Mesendoderm (in vitro differentiated cells): ENCODE measurements at regions not wholly inside any gene's neighbourhood (a gene's known extent, or its start where the extent isn't known, plus 50 kb on each side); places are given as distances from the start of the nearest gene placed in this dataset.

Experiments used
- DNase-seq: peaks from one replicate; pipeline ENCODE4 v3.0.0; 2013
- H2AK5ac ChIP-seq: 2 replicates; pipeline ENCODE4 v1.6.1; 2013; ENCODE audit warnings: low read length, inconsistent platforms
- H2BK120ac ChIP-seq: 2 replicates; pipeline ENCODE4 v1.6.1; 2013; ENCODE audit warnings: low read depth, mild to moderate bottlenecking, low read length, moderate library complexity, mixed read lengths
- H2BK15ac ChIP-seq: replicated peaks from 2 replicates; pipeline ENCODE4 v1.6.1; 2013; ENCODE audit warnings: low read depth, mild to moderate bottlenecking, moderate library complexity
- H2BK5ac ChIP-seq: 2 replicates; pipeline ENCODE4 v1.6.1; 2013; ENCODE audit warnings: low read length, inconsistent platforms
- H3K18ac ChIP-seq: 2 replicates; pipeline ENCODE4 v1.6.1; 2013; ENCODE audit warnings: mild to moderate bottlenecking, low read length, mixed read lengths
- H3K23ac ChIP-seq: one replicate; pipeline ENCODE4 v1.6.1; 2013; ENCODE audit warnings: low read length
- H3K27ac ChIP-seq: 2 replicates; pipeline ENCODE4 v1.5.1; 2013; ENCODE audit warnings: low read depth, mild to moderate bottlenecking, inconsistent platforms, low read length, moderate library complexity
- H3K27me3 ChIP-seq: 2 replicates; pipeline ENCODE4 v1.6.1; 2013; ENCODE audit warnings: low read length, control low read depth, mild to moderate bottlenecking, inconsistent platforms; ENCODE audit not compliant: insufficient read depth, poor library complexity
- H3K36me3 ChIP-seq: 2 replicates; pipeline ENCODE4 v1.6.1; 2013; ENCODE audit warnings: low read length, inconsistent platforms; ENCODE audit not compliant: control insufficient read depth, insufficient read depth
- H3K4ac ChIP-seq: one replicate; pipeline ENCODE4 v1.6.1; 2013; ENCODE audit warnings: low read depth, mild to moderate bottlenecking, low read length, moderate library complexity
- H3K4me1 ChIP-seq: 2 replicates; pipeline ENCODE4 v1.6.1; 2013; ENCODE audit warnings: low read depth, low read length, inconsistent platforms; ENCODE audit not compliant: control insufficient read depth
- H3K4me2 ChIP-seq: 2 replicates; pipeline ENCODE4 v1.6.1; 2013; ENCODE audit warnings: low read length
- H3K4me3 ChIP-seq: 2 replicates; pipeline ENCODE4 v1.5.1; 2013; ENCODE audit warnings: mild to moderate bottlenecking, low read length
- H3K56ac ChIP-seq: one replicate; pipeline ENCODE4 v1.6.1; 2013; ENCODE audit warnings: low read length
- H3K79me1 ChIP-seq: 2 replicates; pipeline ENCODE4 v1.6.1; 2013; ENCODE audit warnings: low read length, inconsistent platforms
- H3K79me2 ChIP-seq: 2 replicates; pipeline ENCODE4 v1.6.1; 2013; ENCODE audit warnings: mild to moderate bottlenecking, low read length; ENCODE audit not compliant: control insufficient read depth, insufficient read depth
- H3K9ac ChIP-seq: 2 replicates; pipeline ENCODE4 v1.6.1; 2013; ENCODE audit warnings: low read length, inconsistent platforms
- H4K5ac ChIP-seq: one replicate; pipeline ENCODE4 v1.6.1; 2013; ENCODE audit warnings: low read length
- H4K8ac ChIP-seq: one replicate; pipeline ENCODE4 v1.6.1; 2013; ENCODE audit warnings: low read depth, mild to moderate bottlenecking, control low read depth, low read length, moderate library complexity
- WGBS: extraction: QIAGEN DNeasy Blood & Tissue Kit; methylation state at CpG from one replicate; pipeline ENCODE4 v1.1.7; 2013; ENCODE audit warnings: low lambda C conversion rate, missing lambda C conversion rate; ENCODE audit not compliant: insufficient coverage; ENCODE audit errors: extremely low coverage; 5-methylcytosine and 5-hydroxymethylcytosine counted together

DNA sequence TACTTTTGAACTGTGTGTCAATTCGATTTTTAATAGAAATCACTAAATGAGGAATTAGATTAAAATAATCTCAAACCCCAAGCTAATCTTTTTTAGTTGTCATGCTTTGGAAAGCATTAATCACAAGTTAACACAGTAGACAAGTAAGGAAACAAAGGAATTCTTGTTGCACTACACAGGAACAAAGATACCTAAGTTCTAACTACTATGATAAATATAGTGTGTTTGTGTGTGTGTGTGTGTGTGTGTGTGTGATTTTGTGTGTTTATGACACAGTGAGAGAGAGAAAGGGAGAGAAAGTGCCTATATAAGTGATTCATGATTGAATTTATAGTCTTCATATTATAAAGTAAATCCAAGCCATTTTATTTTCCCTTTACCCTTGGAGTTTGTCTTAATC lies 931.4 kb downstream of the PCDH7 start:
- no peaks in the 10 kb centered on the region for H3K4me1 ChIP-seq
- no peak overlapping the region for H3K4ac ChIP-seq
- H3K4me2 ChIP-seq = no peak overlapping the region
- H3K79me2 ChIP-seq = no peaks in the 10 kb centered on the region
- no peak overlapping the region for H4K8ac ChIP-seq
- no peak overlapping the region for H3K4me3 ChIP-seq
- no peak overlapping the region for H4K5ac ChIP-seq
- H3K9ac ChIP-seq = no peak overlapping the region
- H2BK15ac ChIP-seq = no peak overlapping the region
- WGBS = no CpG with 5 or more reads among the region's 1 CpG
- H3K36me3 ChIP-seq = no peaks in the 10 kb centered on the region
- no peaks in the 10 kb centered on the region for H3K27me3 ChIP-seq
- no peak overlapping the region for H3K27ac ChIP-seq
- H2BK120ac ChIP-seq = no peak overlapping the region
- no peak for DNase-seq
- H3K18ac ChIP-seq = no peak overlapping the region
- H2AK5ac ChIP-seq = no peak overlapping the region
- no peaks in the 10 kb centered on the region for H3K79me1 ChIP-seq
- no peak overlapping the region for H2BK5ac ChIP-seq
- H3K23ac ChIP-seq = no peak overlapping the region
- H3K56ac ChIP-seq = no peak overlapping the region

DNA sequence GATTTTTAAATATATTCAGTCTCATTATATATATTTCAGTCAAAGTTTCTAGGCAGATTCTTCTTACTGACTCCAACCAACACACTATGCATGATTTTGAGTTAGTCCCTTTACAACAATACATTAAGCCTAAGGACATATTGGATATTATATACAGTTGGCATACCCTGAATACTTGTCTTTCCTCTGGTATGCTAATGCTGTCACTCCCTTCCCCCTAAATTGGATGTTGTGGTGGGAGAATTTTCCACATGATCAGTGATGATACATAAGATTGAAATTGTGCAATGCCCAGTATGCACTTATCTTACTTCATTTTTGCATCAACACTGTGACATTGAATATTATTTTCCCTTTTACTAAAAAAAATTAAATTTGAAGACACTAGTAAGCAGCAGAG lies 935.2 kb downstream of the PCDH7 start:
- Histone ChIP-seq H3K27me3 (no peaks in the 10 kb centered on the region), H2BK120ac (no peak overlapping the region), H3K4me3 (no peak overlapping the region), H3K79me1 (no peaks in the 10 kb centered on the region), H3K18ac (no peak overlapping the region), H3K27ac (no peak overlapping the region), H4K8ac (no peak overlapping the region), H2BK5ac (no peak overlapping the region), H3K56ac (no peak overlapping the region), H3K36me3 (no peaks in the 10 kb centered on the region), H3K4ac (no peak overlapping the region), H4K5ac (no peak overlapping the region), H3K23ac (no peak overlapping the region), H3K79me2 (no peaks in the 10 kb centered on the region), H3K9ac (no peak overlapping the region), H3K4me1 (no peaks in the 10 kb centered on the region), H3K4me2 (no peak overlapping the region), H2BK15ac (no peak overlapping the region), H2AK5ac (no peak overlapping the region)
- no peak for DNase-seq

DNA sequence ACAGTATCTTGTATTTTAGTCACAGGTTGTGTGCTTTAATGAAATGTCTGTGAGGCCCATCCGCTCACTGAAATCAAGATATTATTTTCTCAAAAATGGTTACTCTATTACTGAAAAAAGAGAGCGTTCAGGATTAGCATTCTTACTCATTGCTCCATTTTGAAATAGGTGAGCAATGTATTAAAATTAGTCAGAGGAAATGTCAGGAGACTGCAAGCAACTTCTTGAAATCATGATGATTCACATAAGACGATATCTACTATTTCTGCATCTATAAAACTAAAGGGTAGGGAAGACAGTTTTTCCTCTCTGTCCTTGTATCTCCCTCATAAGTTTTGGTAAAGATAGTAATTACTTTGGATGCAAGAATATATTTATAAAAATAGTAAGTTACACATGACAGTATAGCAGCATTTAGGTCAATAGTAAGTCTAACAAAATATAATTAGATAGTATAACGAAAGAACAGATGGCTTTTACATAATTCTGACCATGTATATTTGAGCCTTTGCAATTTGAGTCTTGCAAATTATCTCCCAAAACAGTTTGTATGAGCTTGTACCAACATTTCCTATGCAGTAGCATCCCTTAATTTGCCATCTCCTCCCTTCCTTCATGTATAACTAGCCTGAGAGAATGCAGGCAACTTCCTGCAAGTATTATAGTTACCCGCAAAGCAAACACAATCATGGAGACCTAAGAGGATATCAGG lies 937.8 kb downstream of the PCDH7 start:
- Histone ChIP-seq H2BK5ac (no peak overlapping the region), H3K56ac (no peak overlapping the region), H3K27ac (no peak overlapping the region), H3K79me2 (no peaks in the 10 kb centered on the region), H3K18ac (no peak overlapping the region), H3K4ac (no peak overlapping the region), H3K4me3 (no peak overlapping the region), H4K8ac (no peak overlapping the region), H3K36me3 (no peaks in the 10 kb centered on the region), H3K9ac (no peak overlapping the region), H3K27me3 (no peaks in the 10 kb centered on the region), H2BK15ac (no peak overlapping the region), H3K79me1 (no peaks in the 10 kb centered on the region), H4K5ac (no peak overlapping the region), H3K4me2 (no peak overlapping the region), H2AK5ac (no peak overlapping the region), H2BK120ac (no peak overlapping the region), H3K4me1 (no peaks in the 10 kb centered on the region), H3K23ac (no peak overlapping the region)
- DNase-seq = no peak
- no CpG with 5 or more reads among the region's 5 CpGs for WGBS

DNA sequence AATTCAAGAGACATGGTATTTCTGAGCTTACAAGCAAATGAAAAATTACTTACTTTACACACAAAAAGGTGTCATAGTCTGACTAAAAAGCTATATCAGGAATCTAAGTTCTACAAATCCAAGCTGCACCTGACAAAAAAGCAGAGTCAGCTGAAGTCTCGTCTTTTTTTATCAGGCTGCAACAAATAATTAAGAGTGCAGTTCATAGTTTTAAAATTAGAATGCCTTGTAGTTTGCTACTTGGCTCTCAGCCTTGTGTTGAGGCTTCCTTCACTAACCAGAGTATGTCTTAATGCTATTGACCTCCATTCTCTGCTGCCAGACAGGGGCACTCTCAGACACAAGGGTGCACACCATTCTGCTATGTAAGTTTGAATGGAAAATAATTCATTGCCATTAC lies 940.7 kb downstream of the PCDH7 start:
- DNase-seq = no peak
- Histone ChIP-seq H3K79me2 (no peaks in the 10 kb centered on the region), H3K4me3 (no peak overlapping the region), H3K27me3 (no peaks in the 10 kb centered on the region), H3K4me2 (no peak overlapping the region), H2BK15ac (no peak overlapping the region), H2BK120ac (no peak overlapping the region), H2AK5ac (no peak overlapping the region), H4K5ac (no peak overlapping the region), H2BK5ac (no peak overlapping the region), H3K36me3 (no peaks in the 10 kb centered on the region), H3K4ac (no peak overlapping the region), H3K27ac (no peak overlapping the region), H3K23ac (no peak overlapping the region), H4K8ac (no peak overlapping the region), H3K79me1 (no peaks in the 10 kb centered on the region), H3K4me1 (no peaks in the 10 kb centered on the region), H3K56ac (no peak overlapping the region), H3K18ac (no peak overlapping the region), H3K9ac (no peak overlapping the region)
- WGBS = no CpG with 5 or more reads among the region's 1 CpG

DNA sequence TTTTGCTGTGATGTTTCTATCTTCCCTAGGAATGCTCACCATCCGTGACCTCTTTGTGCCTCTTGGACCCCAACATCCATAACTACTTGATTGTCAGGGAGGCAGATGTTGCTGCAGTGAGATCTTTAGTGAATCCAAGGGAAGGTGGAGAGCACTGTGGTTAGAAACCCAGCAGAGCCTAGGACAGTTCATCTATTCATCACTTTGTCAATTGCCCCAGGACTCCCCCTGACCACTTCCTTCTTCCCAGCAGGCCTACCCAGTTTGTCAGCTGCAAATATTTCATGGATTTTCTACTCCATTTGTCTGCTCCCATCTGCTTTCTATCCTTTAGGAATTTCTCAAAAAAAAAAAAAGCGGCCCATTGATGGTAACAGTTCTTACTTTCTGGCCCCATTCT lies 942.8 kb downstream of the PCDH7 start:
- no peak overlapping the region for H4K8ac ChIP-seq
- no peaks in the 10 kb centered on the region for H3K79me2 ChIP-seq
- no CpG with 5 or more reads among the region's 2 CpGs for WGBS
- no peak overlapping the region for H3K56ac ChIP-seq
- H3K18ac ChIP-seq = no peak overlapping the region
- H3K36me3 ChIP-seq = no peaks in the 10 kb centered on the region
- H3K79me1 ChIP-seq = no peaks in the 10 kb centered on the region
- no peaks in the 10 kb centered on the region for H3K4me1 ChIP-seq
- H3K4ac ChIP-seq = no peak overlapping the region
- H3K27me3 ChIP-seq = no peaks in the 10 kb centered on the region
- no peak overlapping the region for H3K4me2 ChIP-seq
- no peak overlapping the region for H3K27ac ChIP-seq
- H3K9ac ChIP-seq = no peak overlapping the region
- no peak overlapping the region for H3K4me3 ChIP-seq
- no peak overlapping the region for H4K5ac ChIP-seq
- DNase-seq = no peak
- no peak overlapping the region for H2BK15ac ChIP-seq
- no peak overlapping the region for H2BK120ac ChIP-seq
- H3K23ac ChIP-seq = no peak overlapping the region
- H2AK5ac ChIP-seq = no peak overlapping the region
- H2BK5ac ChIP-seq = no peak overlapping the region

DNA sequence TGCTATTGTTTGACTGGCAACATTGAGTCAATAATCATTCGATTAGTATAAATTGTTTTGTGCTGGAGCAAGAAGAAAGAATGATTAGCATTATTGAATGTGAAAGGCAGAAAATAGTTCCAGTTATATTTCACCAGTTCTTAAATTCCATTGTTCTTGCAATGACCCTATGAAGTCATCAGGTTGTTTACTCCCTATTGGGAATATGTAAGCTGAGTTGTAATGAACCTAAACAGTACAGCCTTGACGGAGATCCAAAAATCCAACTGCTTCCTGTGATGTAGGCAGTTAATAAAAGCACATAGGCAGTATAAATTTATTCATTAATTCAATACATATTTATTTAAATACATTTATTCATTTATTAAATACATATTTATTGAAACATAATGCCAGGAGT lies 947.5 kb downstream of the PCDH7 start:
- Histone ChIP-seq H2BK120ac (no peak overlapping the region), H2BK5ac (no peak overlapping the region), H3K56ac (no peak overlapping the region), H3K27me3 (no peaks in the 10 kb centered on the region), H3K4me3 (no peak overlapping the region), H3K79me2 (no peaks in the 10 kb centered on the region), H3K27ac (no peak overlapping the region), H2BK15ac (no peak overlapping the region), H4K8ac (no peak overlapping the region), H4K5ac (no peak overlapping the region), H3K4me1 (no peaks in the 10 kb centered on the region), H3K23ac (no peak overlapping the region), H3K36me3 (no peaks in the 10 kb centered on the region), H3K4me2 (no peak overlapping the region), H3K9ac (no peak overlapping the region), H3K79me1 (no peaks in the 10 kb centered on the region), H2AK5ac (no peak overlapping the region), H3K18ac (no peak overlapping the region), H3K4ac (no peak overlapping the region)
- WGBS = no CpG with 5 or more reads among the region's 2 CpGs
- no peak for DNase-seq
